ENCODE measurements at regions not wholly inside any gene's neighbourhood (a gene's known extent, or its start where the extent isn't known, plus 50 kb on each side); places are given as distances from the start of the nearest gene placed in this dataset.

- ChIA-PET CTCF (no interaction called here), POLR2A (no interaction called here)
- DNase-seq, result no peak
- H4K20me1 ChIP-seq (ENCODE audit: insufficient read depth), result no peaks in the 10 kb centered on the region
- no peak overlapping the region for H3K4me2 ChIP-seq
- H3F3A ChIP-seq (replicated peaks; ENCODE audit: insufficient read depth), result no peaks in the 10 kb centered on the region
- no peak overlapping the region for H3K4me3 ChIP-seq (ENCODE audit: low read depth in 2 of 2, low read length in 1 of 2)
- no peaks in the 10 kb centered on the region for H3K4me1 ChIP-seq (ENCODE audit: control insufficient read depth in 1 of 2, insufficient read depth in 2 of 2, low read depth in 1 of 2, low read length in 1 of 2)
- TF ChIP-seq ELF1 (IDR thresholded peaks at IDR 0.05) (no peak), RCOR1 (IDR thresholded peaks at IDR 0.05; ENCODE audit: low read length) (no peak), JUND (IDR thresholded peaks at IDR 0.05) (no peak), GABPA (IDR thresholded peaks at IDR 0.05; ENCODE audit: low read depth) (no peak), MEF2A (IDR thresholded peaks at IDR 0.05; ENCODE audit: borderline replicate concordance, low read depth) (no peak), EP300 (IDR thresholded peaks at IDR 0.05; ENCODE audit: borderline replicate concordance in 1 of 2, low read depth in 1 of 2, low read length in 1 of 2) (no peak), YY1 (IDR thresholded peaks at IDR 0.05; ENCODE audit: low read depth) (no peak), GATA2 (CRISPR knock-in tag; IDR thresholded peaks at IDR 0.05) (no peak), RFX5 (IDR thresholded peaks at IDR 0.05; ENCODE audit: low read length) (no peak), RXRA (IDR thresholded peaks at IDR 0.05; ENCODE audit: borderline replicate concordance, low read depth) (no peak), POLR2AphosphoS5 (IDR thresholded peaks at IDR 0.05; ENCODE audit: low read depth, low read length) (no peak), IRF3 (IDR thresholded peaks at IDR 0.05; ENCODE audit: low read depth, low read length) (no peak), MAX (IDR thresholded peaks at IDR 0.05; ENCODE audit: low read depth) (no peak), CHD2 (IDR thresholded peaks at IDR 0.05; ENCODE audit: low read length, partially characterized antibody) (no peak), NFIC (IDR thresholded peaks at IDR 0.05; ENCODE audit: borderline replicate concordance) (no peak), CTCF (IDR thresholded peaks at IDR 0.05) (no peak), TCF12 (IDR thresholded peaks at IDR 0.05) (no peak)
- H3K9me3 ChIP-seq, result no peaks in the 10 kb centered on the region
- H3K36me3 ChIP-seq (replicated peaks in 1 of 2; ENCODE audit: control insufficient read depth in 1 of 2, insufficient read depth in 2 of 2, low read length in 1 of 2), result no peaks in the 10 kb centered on the region
- H3K9me2 ChIP-seq, result no peaks in the 10 kb centered on the region
- H2AFZ ChIP-seq (ENCODE audit: low read depth), result no peak overlapping the region
- 28% methylated on average over 1 of the region's 2 CpGs for WGBS (ENCODE audit: low lambda C conversion rate)
- no peak overlapping the region for H3K27ac ChIP-seq (ENCODE audit: low read depth in 2 of 2, low read length in 1 of 2)
- no peak overlapping the region for H3K9ac ChIP-seq
- H3K79me2 ChIP-seq (ENCODE audit: insufficient read depth), result no peaks in the 10 kb centered on the region
- H3K27me3 ChIP-seq (ENCODE audit: insufficient read depth), result no peaks in the 10 kb centered on the region
Measured at GRCh38 chr9:89985068-89985467, 380.3 kb downstream of the GADD45G start.

GRCh38 chr9:89986190-89986589, 381.4 kb downstream of the GADD45G start:
- Histone ChIP-seq H4K20me1 (ENCODE audit: insufficient read depth) (no peaks in the 10 kb centered on the region), H3K27me3 (ENCODE audit: insufficient read depth) (no peaks in the 10 kb centered on the region), H3K4me1 (ENCODE audit: control insufficient read depth in 1 of 2, insufficient read depth in 2 of 2, low read depth in 1 of 2, low read length in 1 of 2) (no peaks in the 10 kb centered on the region; a peak in 1 of 4 replicates), H2AFZ (ENCODE audit: low read depth) (no peak overlapping the region), H3K4me2 (no peak overlapping the region), H3K27ac (ENCODE audit: low read depth in 2 of 2, low read length in 1 of 2) (no peak overlapping the region), H3K9ac (no peak overlapping the region), H3K79me2 (ENCODE audit: insufficient read depth) (no peaks in the 10 kb centered on the region), H3K9me3 (no peaks in the 10 kb centered on the region), H3F3A (replicated peaks; ENCODE audit: insufficient read depth) (no peaks in the 10 kb centered on the region), H3K36me3 (replicated peaks in 1 of 2; ENCODE audit: control insufficient read depth in 1 of 2, insufficient read depth in 2 of 2, low read length in 1 of 2) (no peaks in the 10 kb centered on the region), H3K9me2 (no peaks in the 10 kb centered on the region), H3K4me3 (ENCODE audit: low read depth in 2 of 2, low read length in 1 of 2) (no peak overlapping the region)
- 30% methylated on average over 2 of the region's 2 CpGs for WGBS (ENCODE audit: low lambda C conversion rate)
- POLR2A ChIA-PET, result no interaction called here
- CTCF ChIA-PET, result no interaction called here
- no peak for DNase-seq
- no peak for TF ChIP-seq MAX (IDR thresholded peaks at IDR 0.05; ENCODE audit: low read depth)
- TF ChIP-seq CTCF (IDR thresholded peaks at IDR 0.05), result no peak
- no peak for TF ChIP-seq TEAD4 (IDR thresholded peaks at IDR 0.05; ENCODE audit: borderline replicate concordance, insufficient read depth)
- TF ChIP-seq CHD2 (IDR thresholded peaks at IDR 0.05; ENCODE audit: low read length, partially characterized antibody), result no peak
- TF ChIP-seq FOSL2 (IDR thresholded peaks at IDR 0.05; ENCODE audit: borderline replicate concordance, low read depth), result no peak
- no peak for TF ChIP-seq JUND (IDR thresholded peaks at IDR 0.05)
- no peak for TF ChIP-seq REST (IDR thresholded peaks at IDR 0.05; ENCODE audit: low read depth, low read length)
- TF ChIP-seq TCF12 (IDR thresholded peaks at IDR 0.05), result no peak
- no peak for TF ChIP-seq POLR2AphosphoS5 (IDR thresholded peaks at IDR 0.05; ENCODE audit: low read depth, low read length)
- TF ChIP-seq RFX5 (IDR thresholded peaks at IDR 0.05; ENCODE audit: low read length), result no peak

Measured in SK-N-SH (cell line).